GM12872 (cell line): ENCODE measurements at regions not wholly inside any gene's neighbourhood (a gene's known extent, or its start where the extent isn't known, plus 50 kb on each side); places are given as distances from the start of the nearest gene placed in this dataset.

Experiments
- TF ChIP-seq, protein P1 (sequence below): IDR thresholded peaks from 3 replicates; pipeline ENCODE4 v1.5.1; 2011; ENCODE audit warnings: low read depth, mild to moderate bottlenecking, low read length, moderate library complexity; ENCODE audit not compliant: insufficient read depth

DNA sequence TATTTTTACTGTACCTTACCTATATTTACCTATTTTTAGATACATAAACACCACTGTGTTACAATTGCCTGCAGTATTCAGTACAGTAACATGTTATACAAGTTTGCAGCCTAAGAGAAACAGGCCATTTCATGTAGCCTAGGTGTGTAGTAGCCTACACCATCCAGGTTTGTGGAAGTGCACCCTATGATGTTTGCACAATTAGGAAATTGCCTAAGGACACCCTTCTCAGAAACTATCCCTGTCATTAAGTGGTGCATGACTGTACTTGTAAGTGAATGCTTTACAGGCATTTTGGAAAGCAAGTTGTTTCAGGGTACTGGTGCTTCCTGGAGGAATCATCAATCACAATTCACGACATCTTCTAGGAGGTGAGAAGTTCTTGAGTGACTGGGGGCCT, 991.8 kb upstream of the SLIT2 start:
- TF ChIP-seq, protein P1, sequence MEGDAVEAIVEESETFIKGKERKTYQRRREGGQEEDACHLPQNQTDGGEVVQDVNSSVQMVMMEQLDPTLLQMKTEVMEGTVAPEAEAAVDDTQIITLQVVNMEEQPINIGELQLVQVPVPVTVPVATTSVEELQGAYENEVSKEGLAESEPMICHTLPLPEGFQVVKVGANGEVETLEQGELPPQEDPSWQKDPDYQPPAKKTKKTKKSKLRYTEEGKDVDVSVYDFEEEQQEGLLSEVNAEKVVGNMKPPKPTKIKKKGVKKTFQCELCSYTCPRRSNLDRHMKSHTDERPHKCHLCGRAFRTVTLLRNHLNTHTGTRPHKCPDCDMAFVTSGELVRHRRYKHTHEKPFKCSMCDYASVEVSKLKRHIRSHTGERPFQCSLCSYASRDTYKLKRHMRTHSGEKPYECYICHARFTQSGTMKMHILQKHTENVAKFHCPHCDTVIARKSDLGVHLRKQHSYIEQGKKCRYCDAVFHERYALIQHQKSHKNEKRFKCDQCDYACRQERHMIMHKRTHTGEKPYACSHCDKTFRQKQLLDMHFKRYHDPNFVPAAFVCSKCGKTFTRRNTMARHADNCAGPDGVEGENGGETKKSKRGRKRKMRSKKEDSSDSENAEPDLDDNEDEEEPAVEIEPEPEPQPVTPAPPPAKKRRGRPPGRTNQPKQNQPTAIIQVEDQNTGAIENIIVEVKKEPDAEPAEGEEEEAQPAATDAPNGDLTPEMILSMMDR: no peak

DNA sequence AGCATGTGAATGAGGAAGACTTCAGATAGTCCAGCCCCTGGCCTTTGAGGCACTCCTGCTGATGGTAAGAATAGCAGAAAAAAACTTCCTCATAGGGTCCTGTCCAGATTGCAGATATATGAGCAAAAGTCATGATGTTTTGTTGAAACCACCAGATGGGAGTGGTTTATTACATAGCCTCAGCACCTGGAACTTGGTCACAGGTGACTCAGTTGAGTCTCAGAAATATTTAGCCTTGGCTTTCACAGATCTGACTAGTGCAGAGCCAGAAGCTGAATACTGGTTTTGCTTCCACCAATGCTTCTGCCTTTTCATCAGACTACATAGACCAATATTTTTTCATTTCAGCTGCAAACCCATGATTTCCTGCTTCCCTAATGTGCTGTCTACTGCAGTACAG, 994.9 kb upstream of the SLIT2 start:
- TF ChIP-seq, protein P1: no peak

DNA sequence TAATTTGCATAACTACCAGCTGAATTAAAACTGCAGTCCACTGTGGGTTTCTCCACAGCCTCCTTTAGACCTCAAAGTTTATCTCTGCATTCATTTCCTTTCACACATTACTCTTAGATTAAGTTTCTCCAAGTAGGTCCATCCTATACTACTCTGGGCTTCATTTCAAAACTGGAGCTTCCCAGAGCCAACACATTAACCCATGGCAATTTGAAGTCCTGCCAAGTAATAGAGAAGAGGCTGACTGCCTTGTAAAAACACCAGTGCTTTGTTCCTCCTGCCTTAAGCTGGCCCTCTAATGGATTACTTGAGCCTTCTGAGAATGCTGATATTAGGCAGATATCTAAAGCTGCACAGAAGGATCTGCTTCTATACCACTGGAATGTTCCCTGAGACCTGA, 997.2 kb upstream of the SLIT2 start:
- TF ChIP-seq, protein P1: no peak

DNA sequence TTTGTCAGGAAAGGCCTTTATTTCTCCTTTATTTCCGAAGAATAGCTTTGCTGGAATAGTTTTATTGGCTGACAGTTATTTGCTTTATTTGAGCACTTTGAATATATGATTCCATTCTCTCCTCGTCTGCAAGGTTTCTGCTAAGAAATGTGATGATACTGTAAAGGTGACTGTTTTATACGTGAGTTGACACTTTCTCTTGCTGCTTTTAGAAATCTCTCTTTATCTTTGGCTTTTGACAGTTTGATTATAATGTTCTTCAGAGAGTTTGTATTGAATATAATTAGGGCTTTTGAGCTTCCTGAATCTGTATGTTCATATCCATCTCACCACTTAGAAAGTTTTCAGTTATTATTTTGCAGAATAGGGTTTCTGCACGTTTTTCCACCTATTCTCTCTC, 1003.7 kb upstream of the SLIT2 start:
- TF ChIP-seq, protein P1: no peak

GRCh38 chr4:19241895-19242294, 1009.8 kb upstream of the SLIT2 start:
- TF ChIP-seq, protein P1: no peak

DNA sequence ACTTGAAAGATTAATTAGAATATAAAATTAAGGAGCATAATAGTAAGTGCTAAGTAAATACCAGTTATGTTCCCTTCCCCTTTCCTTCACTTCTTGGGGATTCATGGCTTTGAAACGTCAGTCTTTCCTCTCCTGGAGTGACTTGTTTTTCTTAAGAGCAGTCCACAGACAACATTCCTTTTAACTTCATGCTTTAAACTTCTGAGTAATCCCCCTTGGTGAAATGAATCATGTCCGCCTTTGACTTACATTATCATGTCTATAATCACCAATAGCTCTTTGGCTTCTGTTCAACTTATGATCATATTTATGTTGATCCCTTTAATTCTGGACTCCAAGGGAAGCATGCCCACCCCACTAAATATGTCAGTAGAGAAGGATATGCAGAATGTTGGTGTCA, 1012.1 kb upstream of the SLIT2 start:
- TF ChIP-seq, protein P1: no peak

DNA sequence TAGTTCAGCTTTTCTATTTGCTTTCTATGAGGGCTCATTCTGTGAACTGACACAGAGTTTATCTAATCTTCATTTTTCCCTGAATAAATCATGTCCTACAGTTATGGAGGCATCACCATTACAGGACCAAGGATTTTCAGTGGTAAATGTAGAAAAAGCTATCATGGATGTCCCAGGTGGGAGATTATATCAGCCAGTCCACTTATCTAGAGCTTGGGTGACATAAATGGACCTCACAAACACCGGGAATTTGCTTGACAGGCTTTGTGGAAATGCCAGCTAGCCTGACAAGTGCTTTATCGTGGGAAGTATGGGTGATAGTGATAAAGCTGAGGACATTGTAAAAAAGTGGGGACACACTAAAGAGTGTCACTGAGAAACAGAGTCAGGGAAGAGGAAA, 1015.2 kb upstream of the SLIT2 start:
- TF ChIP-seq, protein P1: no peak

DNA sequence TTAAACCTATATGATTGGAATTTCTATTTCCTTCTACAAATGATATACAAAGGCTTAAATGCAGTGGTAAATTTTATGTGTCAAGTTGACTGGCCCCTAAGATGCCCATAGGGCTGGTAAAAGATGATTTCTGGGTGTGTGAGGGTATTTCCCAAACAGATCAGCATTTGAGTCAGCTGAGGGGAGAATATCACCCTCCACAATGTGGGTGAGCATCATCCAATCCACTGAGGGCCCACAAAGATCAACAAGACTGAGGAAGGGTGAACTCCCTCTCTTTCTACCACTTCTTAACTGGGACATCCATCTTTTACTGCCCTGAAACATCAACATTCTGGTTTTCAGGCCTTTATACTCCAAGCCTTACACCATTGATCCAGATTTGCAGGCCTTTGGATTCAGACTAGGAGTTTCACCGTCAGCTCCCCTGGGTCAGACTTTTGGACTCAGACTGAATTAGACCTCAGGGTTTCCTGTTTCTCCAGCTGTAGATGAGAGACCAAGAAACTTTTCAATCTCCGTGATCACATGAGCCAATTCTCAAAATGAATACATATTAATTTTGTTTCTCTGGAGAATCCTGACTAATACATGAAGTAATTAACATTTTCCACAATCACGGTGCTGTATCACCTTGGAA, 1020.7 kb upstream of the SLIT2 start:
- TF ChIP-seq, protein P1: no peak
